ENCODE measurements at regions not wholly inside any gene's neighbourhood (a gene's known extent, or its start where the extent isn't known, plus 50 kb on each side); places are given as distances from the start of the nearest gene placed in this dataset.
A peak's percentile ranks its signal among the peaks of the same experiment; 100 is the strongest.

- ATAC-seq (ENCODE audit: poor library complexity) (no peak), DNase-seq (no peak)
- intact Hi-C loops (cut with DNase I), result no loop called here
Observed at GRCh38 chr10:111522551-111522950, 445.7 kb downstream of the ADRA2A start.

DNA sequence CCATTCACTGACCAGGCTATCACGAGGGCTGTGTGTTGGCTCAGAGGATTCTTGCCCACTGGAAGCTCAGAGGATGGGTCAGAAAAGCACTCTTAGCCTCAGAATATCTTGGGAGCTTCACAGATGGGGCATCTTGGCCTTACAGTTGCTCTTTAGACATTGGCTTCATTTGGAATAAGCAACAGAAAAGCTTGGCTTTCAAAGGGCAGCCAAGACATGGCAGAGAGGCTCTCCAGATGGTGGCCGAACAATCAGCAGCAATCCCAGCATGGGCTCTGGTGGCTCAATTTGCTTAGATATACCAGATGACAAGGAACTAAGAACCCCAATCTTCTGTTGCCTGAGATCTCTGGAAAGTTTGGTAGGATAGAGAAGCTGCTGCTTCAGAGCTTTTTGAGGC lies 446.2 kb downstream of the ADRA2A start:
- no peak for ATAC-seq (ENCODE audit: poor library complexity)
- intact Hi-C loops (cut with DNase I), result no loop called here
- DNase-seq, result no peak

DNA sequence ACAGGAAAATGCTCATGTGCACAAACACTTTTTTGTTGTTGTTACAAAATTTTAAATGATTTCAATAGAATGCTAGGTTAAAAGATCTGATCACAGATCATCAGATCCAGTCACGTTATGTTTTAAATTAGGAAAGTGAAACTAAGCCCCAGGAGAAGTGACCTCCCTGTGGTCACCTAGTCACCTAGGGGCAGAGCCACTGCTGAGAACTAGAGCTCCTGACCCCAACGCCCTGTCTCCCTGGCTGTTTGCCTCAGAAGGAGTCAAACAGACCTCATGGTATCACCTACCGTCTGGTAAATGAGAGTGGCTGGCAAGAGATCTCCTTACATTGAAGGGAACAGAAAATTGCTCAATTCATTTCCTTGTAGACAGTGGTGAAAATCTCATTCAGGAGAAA lies 447.3 kb downstream of the ADRA2A start:
- intact Hi-C loops (cut with DNase I), result no loop called here
- DNase-seq (no peak), ATAC-seq (ENCODE audit: poor library complexity) (no peak)

- intact Hi-C loops (cut with DNase I), result no loop called here
- no peak for DNase-seq
- no peak for ATAC-seq (ENCODE audit: poor library complexity)
Observed at GRCh38 chr10:111525696-111526095, 448.9 kb downstream of the ADRA2A start.

- intact Hi-C loops (cut with DNase I), result no loop called here
- ATAC-seq (ENCODE audit: poor library complexity), result no peak
- no peak for DNase-seq
Observed at GRCh38 chr10:111531690-111532089, 454.9 kb downstream of the ADRA2A start.

GRCh38 chr10:111532139-111532538 lies 455.3 kb downstream of the ADRA2A start:
- DNase-seq (no peak), ATAC-seq (ENCODE audit: poor library complexity) (peak; percentile 38)
- intact Hi-C loops (cut with DNase I), result no loop called here

GRCh38 chr10:111539246-111539645 lies 462.4 kb downstream of the ADRA2A start:
- DNase-seq, result no peak
- no peak for ATAC-seq (ENCODE audit: poor library complexity)
- intact Hi-C loops (cut with DNase I), result no loop called here

DNA sequence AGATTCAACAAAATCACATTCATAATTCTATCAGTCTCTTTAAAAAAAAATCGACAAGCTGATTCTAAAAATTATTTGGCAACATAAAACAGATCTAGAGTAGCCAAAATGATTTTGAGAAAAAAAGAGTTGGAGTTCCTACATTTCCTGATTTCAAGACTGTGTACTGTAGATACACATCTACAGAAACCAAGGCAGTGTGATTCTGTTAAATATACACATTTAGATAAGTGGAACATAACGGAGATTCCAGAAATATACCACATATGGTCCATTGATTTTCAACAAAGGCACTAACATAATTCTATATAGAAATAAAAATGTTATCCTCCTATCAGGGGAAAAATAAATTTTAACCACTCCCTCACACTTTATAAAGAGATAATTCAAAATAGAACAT lies 467.0 kb downstream of the ADRA2A start:
- intact Hi-C loops (cut with DNase I), result no loop called here
- ATAC-seq (ENCODE audit: poor library complexity) (no peak), DNase-seq (no peak)

DNA sequence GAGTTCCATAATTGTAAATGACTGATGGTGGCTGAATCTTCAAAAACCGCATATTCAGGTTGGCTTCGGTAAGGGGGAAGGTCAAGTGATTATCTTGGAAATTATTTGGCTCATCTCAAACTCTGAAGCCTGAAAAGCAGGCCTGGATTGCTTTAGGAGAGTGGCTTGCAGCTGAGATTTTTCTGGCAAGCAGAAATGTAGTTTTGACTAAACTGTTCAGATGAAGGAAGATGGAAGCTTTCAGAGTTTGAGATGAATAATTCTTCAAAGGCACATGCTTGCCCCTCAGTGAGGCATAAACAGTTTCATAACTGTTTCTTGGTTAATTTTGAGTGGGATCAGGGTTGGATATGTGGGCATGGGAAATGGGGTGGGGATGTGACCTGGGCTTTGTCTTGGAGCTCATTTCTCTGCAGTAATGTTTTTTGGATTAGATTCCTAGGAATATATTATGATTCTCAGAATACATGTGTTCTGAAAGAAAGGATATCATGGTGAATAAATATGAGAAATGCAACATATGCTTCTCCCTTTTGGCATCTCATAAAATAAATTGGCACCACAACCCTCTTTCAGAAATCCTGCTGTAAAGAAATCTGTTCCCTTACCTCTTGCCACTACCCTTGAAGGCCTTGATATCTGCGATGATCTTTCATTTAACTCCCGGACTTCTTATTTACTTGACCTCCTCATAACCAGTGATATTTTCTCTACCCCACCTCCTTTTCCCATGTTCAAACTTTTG lies 469.2 kb downstream of the ADRA2A start:
- intact Hi-C loops (cut with DNase I), result no loop called here
- no peak for DNase-seq
- no peak for ATAC-seq (ENCODE audit: poor library complexity)

DNA sequence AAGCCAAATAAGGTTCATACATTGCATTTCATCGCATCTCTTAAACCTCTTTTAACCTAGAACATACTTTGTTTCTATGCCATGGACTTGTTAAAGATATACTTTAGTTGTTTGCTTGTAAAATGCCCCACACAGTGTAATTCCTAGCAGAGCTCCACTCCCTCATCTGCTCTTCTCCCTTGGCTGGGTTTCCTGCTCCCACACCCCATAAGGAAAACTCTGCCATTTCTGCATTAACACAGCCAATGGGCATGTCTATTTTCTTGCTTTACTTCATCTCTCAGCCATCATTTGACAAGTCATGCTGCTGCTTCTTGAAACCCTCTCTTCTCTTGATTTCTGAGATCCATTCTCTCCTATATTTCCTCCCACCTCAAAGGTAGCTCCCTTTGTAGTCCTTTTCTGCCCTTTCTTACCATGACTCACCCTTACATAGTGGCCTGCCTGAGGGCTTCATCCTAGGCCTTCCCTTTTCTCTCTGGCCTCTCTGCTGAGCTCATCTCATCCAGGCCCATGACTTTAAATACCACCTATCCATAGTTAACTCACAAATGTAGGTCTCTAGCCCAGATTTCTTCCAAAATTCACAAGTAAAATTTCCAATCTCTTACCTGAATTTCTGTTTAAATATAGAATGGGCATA lies 471.4 kb downstream of the ADRA2A start:
- DNase-seq (no peak), ATAC-seq (ENCODE audit: poor library complexity) (no peak)
- intact Hi-C loops (cut with DNase I), result no loop called here

GRCh38 chr10:111551001-111551400 lies 474.2 kb downstream of the ADRA2A start:
- intact Hi-C loops (cut with DNase I), result no loop called here
- ATAC-seq (ENCODE audit: poor library complexity) (no peak), DNase-seq (no peak)

DNA sequence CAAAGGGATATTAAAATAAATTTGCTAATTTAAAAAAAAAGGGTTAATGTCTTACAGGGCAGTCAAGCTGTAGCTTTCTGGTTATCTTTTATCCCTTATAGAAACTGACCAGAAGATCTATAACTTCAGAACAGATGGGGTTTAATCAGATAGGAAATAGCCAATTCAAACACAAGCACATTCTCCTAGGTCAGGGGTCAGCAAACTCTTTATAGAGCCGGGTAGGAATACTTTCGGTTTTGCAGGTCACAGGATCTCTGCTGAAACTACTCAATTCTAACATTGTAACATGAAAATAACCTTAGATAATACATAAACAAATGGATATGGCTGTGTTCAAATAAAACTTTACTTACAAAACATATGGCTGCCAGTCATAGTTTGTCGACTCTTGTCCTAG lies 479.8 kb downstream of the ADRA2A start:
- intact Hi-C loops (cut with DNase I), result no loop called here
- ATAC-seq (ENCODE audit: poor library complexity) (no peak), DNase-seq (no peak)

DNA sequence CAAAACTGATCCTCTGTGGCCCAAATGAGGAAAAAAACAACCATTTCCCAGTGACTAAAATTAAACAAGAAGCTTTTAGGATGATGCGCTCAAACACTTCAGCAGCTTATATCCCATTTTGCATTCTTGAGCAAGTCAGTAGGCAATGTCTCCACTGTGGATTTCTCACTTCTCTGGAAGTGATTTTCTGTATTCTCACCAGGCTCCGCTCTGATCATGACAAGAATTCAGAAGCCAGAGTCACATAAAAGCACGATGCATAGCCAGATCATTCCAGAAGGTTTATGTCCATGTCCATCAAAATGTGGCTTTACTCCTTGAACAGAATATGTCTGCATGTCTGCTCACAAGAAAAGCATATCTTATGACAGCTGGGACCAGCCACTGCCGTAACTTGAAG lies 481.4 kb downstream of the ADRA2A start:
- DNase-seq, result no peak
- intact Hi-C loops (cut with DNase I), result no loop called here
- no peak for ATAC-seq (ENCODE audit: poor library complexity)

GRCh38 chr10:111560027-111560426 lies 483.2 kb downstream of the ADRA2A start:
- intact Hi-C loops (cut with DNase I), result no loop called here
- no peak for ATAC-seq (ENCODE audit: poor library complexity)
- no peak for DNase-seq

- intact Hi-C loops (cut with DNase I), result no loop called here
- ATAC-seq (ENCODE audit: poor library complexity) (no peak), DNase-seq (no peak)
Observed at GRCh38 chr10:111561124-111561523, 484.3 kb downstream of the ADRA2A start.

DNA sequence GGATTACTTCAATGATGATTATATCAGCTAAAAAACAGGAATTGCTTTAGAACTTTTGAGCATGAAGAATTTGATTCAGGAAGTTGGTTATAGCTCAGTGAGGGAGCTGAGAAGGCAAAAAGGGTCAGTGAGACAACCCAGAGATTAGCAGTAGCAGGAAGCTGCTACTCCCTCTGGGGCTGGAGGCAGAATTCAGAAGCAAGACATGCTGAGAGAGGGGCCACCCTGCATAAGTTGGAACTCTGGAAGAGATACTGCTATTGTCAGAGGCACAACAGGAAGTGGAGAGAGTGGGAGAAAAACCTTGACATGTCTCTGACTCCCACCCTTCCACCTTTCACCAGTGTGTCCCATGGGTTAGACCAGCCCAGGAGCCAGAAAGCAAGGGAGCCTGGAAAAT lies 488.7 kb downstream of the ADRA2A start:
- no peak for ATAC-seq (ENCODE audit: poor library complexity)
- intact Hi-C loops (cut with DNase I), result no loop called here
- DNase-seq, result no peak

- no peak for DNase-seq
- ATAC-seq (ENCODE audit: poor library complexity), result no peak
- intact Hi-C loops (cut with DNase I), result no loop called here
Observed at GRCh38 chr10:111578076-111578475, 501.2 kb downstream of the ADRA2A start.

DNA sequence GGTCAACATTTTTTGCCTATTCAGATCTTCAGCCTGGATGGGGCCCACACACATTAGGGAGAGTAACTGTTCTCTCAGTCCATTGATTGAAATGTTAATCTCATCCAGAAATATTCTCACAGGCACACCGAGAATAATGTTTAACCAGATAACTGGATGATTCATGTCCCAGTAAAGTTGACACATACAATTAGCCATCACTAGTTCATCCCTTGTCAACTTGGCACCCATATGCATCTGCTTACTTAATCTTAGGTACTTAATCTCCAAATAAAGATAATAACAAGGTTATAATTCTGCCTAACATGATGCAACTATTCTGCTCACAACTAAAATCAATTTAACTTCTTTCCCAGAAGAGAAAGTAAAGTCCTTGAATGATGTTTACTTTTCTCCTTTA lies 502.6 kb downstream of the ADRA2A start:
- no peak for ATAC-seq (ENCODE audit: poor library complexity)
- intact Hi-C loops (cut with DNase I), result no loop called here
- no peak for DNase-seq

GRCh38 chr10:111590703-111591102 lies 513.9 kb downstream of the ADRA2A start:
- intact Hi-C loops (cut with DNase I), result no loop called here
- DNase-seq, result no peak
- ATAC-seq (ENCODE audit: poor library complexity), result no peak

GRCh38 chr10:111593578-111593977 lies 516.7 kb downstream of the ADRA2A start:
- ATAC-seq (ENCODE audit: poor library complexity) (no peak), DNase-seq (no peak)
- intact Hi-C loops (cut with DNase I), result no loop called here

DNA sequence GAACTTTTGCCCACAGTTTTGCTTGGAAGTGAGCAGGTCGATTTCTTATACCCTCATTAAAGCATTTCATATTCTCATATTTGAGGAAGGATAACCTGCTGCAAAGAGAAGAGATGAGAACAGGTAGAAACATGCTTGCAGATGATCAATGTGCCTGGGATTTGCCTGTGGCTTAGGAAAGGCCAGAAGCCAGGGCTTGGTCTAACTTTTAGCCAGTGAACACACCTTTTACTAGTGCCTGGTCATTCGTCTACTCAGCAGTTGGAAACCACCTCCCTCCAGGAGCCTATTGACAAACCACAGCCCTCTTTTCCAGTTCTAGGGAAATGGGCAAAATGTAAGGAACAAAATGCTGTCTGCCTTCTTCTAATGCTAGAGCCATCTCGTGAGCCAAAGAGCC lies 518.3 kb downstream of the ADRA2A start:
- ATAC-seq (ENCODE audit: poor library complexity), result no peak
- intact Hi-C loops (cut with DNase I), result no loop called here
- DNase-seq, result no peak

Data from Right ventricle myocardium superior (tissue), 1 donor.